H1 (cell line): ENCODE measurements at regions not wholly inside any gene's neighbourhood (a gene's known extent, or its start where the extent isn't known, plus 50 kb on each side); places are given as distances from the start of the nearest gene placed in this dataset.

Experiments
- CTCF ChIA-PET: fragments of 300-600 bp; sonication (Branson Sonifier 250); formaldehyde crosslinking; loops from one replicate; lab custom pipeline; 2021; ENCODE audit not compliant: partially characterized antibody; lab: Charles Lee
- POLR2A ChIA-PET: fragments of 300-600 bp; sonication (Branson Sonifier 250); formaldehyde crosslinking; loops from one replicate; lab custom pipeline; 2021; ENCODE audit warnings: inconsistent platforms; ENCODE audit not compliant: partially characterized antibody; lab: Charles Lee
- DNase-seq, 2 experiments: peaks; one replicate each; pipeline versions ENCODE4 v3.0.0 to v3.0.0-alpha.2; 2010 to 2022; ENCODE audit warnings: low spot score in 2 of 2, low read depth in 1 of 2, mixed read lengths in 1 of 2
- FAIRE-seq: peaks from 2 replicates; lab custom pipeline; 2011; peaks lifted over from hg19 to GRCh38; lab: Jason Lieb, UNC
- H2AFZ ChIP-seq: 2 replicates; pipeline ENCODE4 v1.8.1; 2012; ENCODE audit warnings: low read length, inconsistent platforms
- H2AK5ac ChIP-seq: 2 replicates; pipeline ENCODE4 v1.6.1; 2013; ENCODE audit warnings: low read depth, low read length
- H2BK120ac ChIP-seq: replicated peaks from 2 replicates; pipeline ENCODE3; 2013; ENCODE audit warnings: low read depth, low read length, inconsistent platforms
- H2BK12ac ChIP-seq: 2 replicates; pipeline ENCODE4 v1.6.1; 2013; ENCODE audit warnings: low read depth, low read length
- H2BK15ac ChIP-seq: 2 replicates; pipeline ENCODE4 v1.6.1; 2013; ENCODE audit warnings: low read length
- H2BK20ac ChIP-seq: 2 replicates; pipeline ENCODE4 v1.6.1; 2013; ENCODE audit warnings: low read length
- H2BK5ac ChIP-seq: 2 replicates; pipeline ENCODE4 v1.6.1; 2013; ENCODE audit warnings: low read depth, low read length
- H3K14ac ChIP-seq: 2 replicates; pipeline ENCODE4 v1.6.1; 2013; ENCODE audit warnings: inconsistent platforms; ENCODE audit not compliant: insufficient read length
- H3K18ac ChIP-seq: 2 replicates; pipeline ENCODE4 v1.6.1; 2013; ENCODE audit warnings: low read length; ENCODE audit errors: extremely low read depth
- H3K23ac ChIP-seq: 2 replicates; pipeline ENCODE4 v1.6.1; 2013; ENCODE audit warnings: inconsistent platforms; ENCODE audit not compliant: insufficient read length
- H3K23me2 ChIP-seq: 2 replicates; pipeline ENCODE4 v1.6.1; 2013; ENCODE audit warnings: low read depth, low read length
- H3K27ac ChIP-seq: 2 replicates; pipeline ENCODE4 v1.6.1; 2011; ENCODE audit warnings: low read depth, low read length, inconsistent platforms
- H3K27me3 ChIP-seq, 4 experiments: replicated peaks in 1 of 4; 1 replicate in 1 of 4; 2 replicates in 3 of 4; pipeline versions ENCODE4 v1.6.1 to v1.8.1; 2011 to 2013; ENCODE audit warnings: low read length in 3 of 4, mild to moderate bottlenecking in 3 of 4, inconsistent platforms in 2 of 4, mixed read lengths in 2 of 4, moderate library complexity in 1 of 4; ENCODE audit not compliant: control insufficient read depth in 3 of 4, insufficient read depth in 3 of 4; ENCODE audit errors: extremely low read depth in 1 of 4
- H3K36me3 ChIP-seq, 4 experiments: 2 replicates each; pipeline versions ENCODE4 v1.6.1 to v1.8.1; 2011 to 2013; ENCODE audit warnings: mild to moderate bottlenecking in 4 of 4, low read length in 3 of 4, moderate library complexity in 2 of 4, control low read depth in 1 of 4, inconsistent platforms in 1 of 4; ENCODE audit not compliant: insufficient read depth in 4 of 4, control insufficient read depth in 2 of 4
- H3K4ac ChIP-seq: replicated peaks from 2 replicates; pipeline ENCODE3; 2013; ENCODE audit warnings: low read length, low read depth, mixed read lengths, inconsistent platforms; ENCODE audit not compliant: insufficient read length
- H3K4me1 ChIP-seq, 4 experiments: replicated peaks in 1 of 4; 1 replicate in 1 of 4; 2 replicates in 3 of 4; pipeline versions ENCODE4 v1.6.1 to v1.8.1; 2011 to 2013; ENCODE audit warnings: low read length in 3 of 4, inconsistent platforms in 2 of 4, mixed read lengths in 1 of 4; ENCODE audit not compliant: insufficient read depth in 4 of 4, control insufficient read depth in 3 of 4
- H3K4me2 ChIP-seq, 2 experiments: 2 replicates each; pipeline versions ENCODE4 v1.6.1 to v1.8.1; 2011 to 2013; ENCODE audit warnings: low read depth in 2 of 2, low read length in 2 of 2, control low read depth in 1 of 2, inconsistent platforms in 1 of 2, mild to moderate bottlenecking in 1 of 2; ENCODE audit not compliant: insufficient read depth in 1 of 2
- H3K4me3 ChIP-seq, 4 experiments: fragments of 200-600, 300-600 bp in 1 of 4; sonication (generic), shearing (Covaris generic), sonication (Bioruptor Twin) in 1 of 4; 2 replicates each; pipeline versions ENCODE4 v1.5.1 to v1.8.1; 2011 to 2016; ENCODE audit warnings: low read length in 4 of 4, low read depth in 3 of 4, control low read depth in 2 of 4, inconsistent platforms in 2 of 4, mild to moderate bottlenecking in 2 of 4, mixed read lengths in 1 of 4, moderate library complexity in 1 of 4; ENCODE audit not compliant: insufficient read depth in 2 of 4; ENCODE audit errors: extremely low read depth in 1 of 4
- H3K56ac ChIP-seq: replicated peaks from 2 replicates; pipeline ENCODE3; 2013; ENCODE audit warnings: low read depth, mild to moderate bottlenecking, mixed read lengths, low read length, inconsistent platforms; ENCODE audit not compliant: insufficient read length
- H3K79me1 ChIP-seq: 2 replicates; pipeline ENCODE4 v1.6.1; 2013; ENCODE audit warnings: low read depth, low read length, control low read depth
- H3K79me2 ChIP-seq, 2 experiments: 2 replicates each; pipeline versions ENCODE4 v1.6.1 to v1.8.1; 2012 to 2013; ENCODE audit warnings: low read length in 2 of 2, mild to moderate bottlenecking in 2 of 2, inconsistent platforms in 1 of 2; ENCODE audit not compliant: insufficient read depth in 2 of 2, control insufficient read depth in 1 of 2
- H3K9ac ChIP-seq, 4 experiments: replicated peaks in 1 of 4; 1 replicate in 1 of 4; 2 replicates in 3 of 4; pipeline versions ENCODE4 v1.6.1 to v1.8.1; 2011 to 2013; ENCODE audit warnings: low read depth in 3 of 4, low read length in 3 of 4, control low read depth in 2 of 4, mild to moderate bottlenecking in 2 of 4, moderate library complexity in 2 of 4, inconsistent platforms in 1 of 4; ENCODE audit errors: extremely low read depth in 1 of 4
- H3K9me3 ChIP-seq, 2 experiments: 2 replicates each; pipeline versions ENCODE4 v1.6.1 to v1.8.1; 2012 to 2013; ENCODE audit warnings: mild to moderate bottlenecking in 2 of 2, moderate library complexity in 2 of 2, control low read depth in 1 of 2, inconsistent platforms in 1 of 2, low read depth in 1 of 2, low read length in 1 of 2, mixed read lengths in 1 of 2; ENCODE audit not compliant: insufficient read depth in 2 of 2
- H4K20me1 ChIP-seq, 2 experiments: replicated peaks in 1 of 2; 2 replicates each; pipeline versions ENCODE3 to v1.8.1; 2011 to 2013; ENCODE audit warnings: inconsistent platforms in 2 of 2, low read length in 2 of 2, mild to moderate bottlenecking in 1 of 2; ENCODE audit not compliant: insufficient read depth in 2 of 2, control insufficient read depth in 1 of 2
- H4K5ac ChIP-seq: 2 replicates; pipeline ENCODE4 v1.6.1; 2013; ENCODE audit warnings: low read length, low read depth, mixed read lengths, inconsistent platforms; ENCODE audit not compliant: insufficient read length
- H4K8ac ChIP-seq: 2 replicates; pipeline ENCODE4 v1.8.0; 2013; ENCODE audit warnings: mild to moderate bottlenecking, moderate library complexity, low read length, inconsistent platforms; ENCODE audit not compliant: insufficient read depth; ENCODE audit errors: extremely low read depth
- H4K91ac ChIP-seq: replicated peaks from 2 replicates; pipeline ENCODE3; 2013; ENCODE audit warnings: low read length, mixed read lengths, inconsistent platforms; ENCODE audit not compliant: insufficient read length
- ASH2L ChIP-seq: fragments of 200-600, 300-600 bp; sonication (generic); IDR thresholded peaks from one replicate; pipeline ENCODE4 v1.7.1; 2017; ENCODE audit warnings: low read length
- EGR1 ChIP-seq: IDR thresholded peaks from 2 replicates; pipeline ENCODE4 v1.6.1; 2011; ENCODE audit warnings: low read depth, low read length, borderline replicate concordance
- KDM5A ChIP-seq: fragments of 200-600 bp; IDR thresholded peaks from 2 replicates; pipeline ENCODE4 v1.7.1; 2012; ENCODE audit warnings: mild to moderate bottlenecking, low read length, inconsistent platforms, mixed read lengths
- SUZ12 ChIP-seq: fragments of 200-600 bp; sonication (generic); IDR thresholded peaks from 2 replicates; pipeline ENCODE4 v1.6.1; 2012; ENCODE audit warnings: mild to moderate bottlenecking, inconsistent platforms, low read length, moderate library complexity, mixed read lengths
- WGBS, 2 experiments: shearing (Covaris generic) in 1 of 2; methylation state at CpG; one replicate each; pipeline versions ENCODE4 v1.1.6 to v1.1.7; 2013 to 2015; ENCODE audit warnings: low lambda C conversion rate in 2 of 2, mixed read lengths in 2 of 2, inconsistent platforms in 1 of 2, low coverage in 1 of 2, missing lambda C conversion rate in 1 of 2; ENCODE audit not compliant: insufficient replicate concordance in 2 of 2, insufficient coverage in 1 of 2, insufficient read length in 1 of 2; ENCODE audit errors: extremely low coverage in 1 of 2, missing lambda C conversion rate in 1 of 2; 5-methylcytosine and 5-hydroxymethylcytosine counted together

GRCh38 chr3:82217571-82217970, 456.1 kb upstream of the GBE1 start:
- Histone ChIP-seq H3K36me3 (no peaks in the 10 kb centered on the region), H2BK20ac (no peak overlapping the region), H2AFZ (no peak overlapping the region), H4K5ac (no peak overlapping the region), H3K23ac (no peak overlapping the region), H3K4me3 (no peak overlapping the region), H3K79me2 (no peaks in the 10 kb centered on the region), H2AK5ac (no peak overlapping the region), H3K4me2 (no peak overlapping the region), H3K79me1 (no peaks in the 10 kb centered on the region), H3K4me1 (no peaks in the 10 kb centered on the region), H4K20me1 (no peaks in the 10 kb centered on the region), H2BK12ac (no peak overlapping the region), H3K56ac (no peak overlapping the region), H2BK15ac (no peak overlapping the region), H3K4ac (no peak overlapping the region), H3K9me3 (no peaks in the 10 kb centered on the region), H2BK120ac (no peak overlapping the region), H3K27me3 (no peaks in the 10 kb centered on the region), H3K14ac (no peak overlapping the region), H4K91ac (no peak overlapping the region), H2BK5ac (no peak overlapping the region), H3K9ac (no peak overlapping the region), H3K23me2 (no peaks in the 10 kb centered on the region), H3K18ac (no peak overlapping the region), H3K27ac (no peak overlapping the region), H4K8ac (no peak overlapping the region)
- no peak for FAIRE-seq
- WGBS, 2 experiments = 90% methylated on average over 4 of the region's 4 CpGs; no CpG with 5 or more reads in 1 of the 2 experiments
- CTCF ChIA-PET = no interaction called here
- POLR2A ChIA-PET = no interaction called here
- no peak for TF ChIP-seq ASH2L
- no peak for TF ChIP-seq SUZ12
- TF ChIP-seq EGR1 = no peak
- no peak for TF ChIP-seq KDM5A
- no peak for DNase-seq
